ENCODE measurements at regions not wholly inside any gene's neighbourhood (a gene's known extent, or its start where the extent isn't known, plus 50 kb on each side); places are given as distances from the start of the nearest gene placed in this dataset.

- Histone ChIP-seq H3K9me3 (ENCODE audit: insufficient read depth, low read depth) (no peaks in the 10 kb centered on the region), H2AFZ (no peak overlapping the region), H3K9me2 (ENCODE audit: insufficient read depth) (no peaks in the 10 kb centered on the region), H3K79me2 (ENCODE audit: low read depth) (no peaks in the 10 kb centered on the region), H3K4me3 (no peak overlapping the region), H4K20me1 (ENCODE audit: insufficient read depth) (peaks cover 3% of the 10 kb centered on the region; the same call in 1 of the 2 replicates), H3F3A (ENCODE audit: insufficient read depth, low read depth) (no peaks in the 10 kb centered on the region), H3K36me3 (ENCODE audit: low read depth) (no peaks in the 10 kb centered on the region), H3K4me2 (no peak overlapping the region), H3K4me1 (replicated peaks; ENCODE audit: insufficient read depth) (0 out of 2 replicates have a peak, but pooled peaks cover 14% of the 10 kb centered on the region), H3K27ac (no peak overlapping the region), H3K27me3 (ENCODE audit: insufficient read depth, low read depth) (no peaks in the 10 kb centered on the region)
- TF ChIP-seq CTCF (conservative IDR thresholded peaks at IDR 0.05) (no peak), EZH2 (IDR thresholded peaks at IDR 0.05; ENCODE audit: low read depth) (no peak)
- DNase-seq: no peak
- ChIA-PET POLR2A (ENCODE audit: unreplicated experiment) (no interaction called here), CTCF (no interaction called here)
- BruUV-seq (replicated peaks): no TSS peak
- intact Hi-C loops (cut with micrococcal nuclease; ENCODE audit: unreplicated experiment): no loop called here
Observed at GRCh38 chr13:99867535-99868257, 103.9 kb downstream of the ZIC5 start.

- 0 out of 2 replicates have a peak, but pooled peaks cover 14% of the 10 kb centered on the region for H3K4me1 ChIP-seq (replicated peaks; ENCODE audit: insufficient read depth)
- H4K20me1 ChIP-seq (ENCODE audit: insufficient read depth): peaks cover 3% of the 10 kb centered on the region; the same call in 1 of the 2 replicates
- BruUV-seq (replicated peaks): no TSS peak
- CTCF ChIA-PET: no interaction called here
- POLR2A ChIA-PET (ENCODE audit: unreplicated experiment): no interaction called here
- no peaks in the 10 kb centered on the region for H3F3A ChIP-seq (ENCODE audit: insufficient read depth, low read depth)
- TF ChIP-seq EZH2 (IDR thresholded peaks at IDR 0.05; ENCODE audit: low read depth) (no peak), CTCF (conservative IDR thresholded peaks at IDR 0.05) (no peak)
- no peak overlapping the region for H2AFZ ChIP-seq
- H3K9me2 ChIP-seq (ENCODE audit: insufficient read depth): no peaks in the 10 kb centered on the region
- no peaks in the 10 kb centered on the region for H3K9me3 ChIP-seq (ENCODE audit: insufficient read depth, low read depth)
- no peaks in the 10 kb centered on the region for H3K27me3 ChIP-seq (ENCODE audit: insufficient read depth, low read depth)
- no peak overlapping the region for H3K4me3 ChIP-seq
- H3K79me2 ChIP-seq (ENCODE audit: low read depth): no peaks in the 10 kb centered on the region
- H3K36me3 ChIP-seq (ENCODE audit: low read depth): no peaks in the 10 kb centered on the region
- no peak for DNase-seq
- no peak overlapping the region for H3K4me2 ChIP-seq
- intact Hi-C loops (cut with micrococcal nuclease; ENCODE audit: unreplicated experiment): no loop called here
- H3K27ac ChIP-seq: no peak overlapping the region
Observed at GRCh38 chr13:99866781-99867180, 104.8 kb downstream of the ZIC5 start.

- BruUV-seq (replicated peaks): no TSS peak
- no peak for DNase-seq
Observed at GRCh38 chr13:99865420-99865930, 106.1 kb downstream of the ZIC5 start.

More at GRCh38 chr13:99865420-99865930, 106.1 kb downstream of the ZIC5 start:
- ChIA-PET POLR2A (ENCODE audit: unreplicated experiment) (no interaction called here), CTCF (no interaction called here)
- intact Hi-C loops (cut with micrococcal nuclease; ENCODE audit: unreplicated experiment): no loop called here
- H3K4me1 ChIP-seq (replicated peaks; ENCODE audit: insufficient read depth): 0 out of 2 replicates have a peak, but pooled peaks cover 2% of the 10 kb centered on the region
- peaks cover 3% of the 10 kb centered on the region; the same call in 1 of the 2 replicates for H4K20me1 ChIP-seq (ENCODE audit: insufficient read depth)
- no peak overlapping the region for H3K4me2 ChIP-seq
- no peaks in the 10 kb centered on the region for H3K9me3 ChIP-seq (ENCODE audit: insufficient read depth, low read depth)
- no peaks in the 10 kb centered on the region for H3K27me3 ChIP-seq (ENCODE audit: insufficient read depth, low read depth)
- H3F3A ChIP-seq (ENCODE audit: insufficient read depth, low read depth): no peaks in the 10 kb centered on the region
- no peaks in the 10 kb centered on the region for H3K79me2 ChIP-seq (ENCODE audit: low read depth)
- H3K27ac ChIP-seq: no peak overlapping the region
- H3K36me3 ChIP-seq (ENCODE audit: low read depth): no peaks in the 10 kb centered on the region
- no peak for TF ChIP-seq CTCF (conservative IDR thresholded peaks at IDR 0.05)
- TF ChIP-seq EZH2 (IDR thresholded peaks at IDR 0.05; ENCODE audit: low read depth): no peak
- no peak overlapping the region for H2AFZ ChIP-seq
- H3K9me2 ChIP-seq (ENCODE audit: insufficient read depth): no peaks in the 10 kb centered on the region
- no peak overlapping the region for H3K4me3 ChIP-seq
